ENCODE measurements at regions not wholly inside any gene's neighbourhood (a gene's known extent, or its start where the extent isn't known, plus 50 kb on each side); places are given as distances from the start of the nearest gene placed in this dataset.
"Not testable (repeated sequence)": the region's sequence is repeated elsewhere in the genome, so short reads cannot be mapped to it uniquely, and the experiment has no call there.

- no peak for DNase-seq (ENCODE audit: low read depth in 2 of 2, low spot score in 1 of 2)
These were observed 125.1 kb upstream of the STARD13 start for GRCh38 chr13:33410619-33411018.

DNA sequence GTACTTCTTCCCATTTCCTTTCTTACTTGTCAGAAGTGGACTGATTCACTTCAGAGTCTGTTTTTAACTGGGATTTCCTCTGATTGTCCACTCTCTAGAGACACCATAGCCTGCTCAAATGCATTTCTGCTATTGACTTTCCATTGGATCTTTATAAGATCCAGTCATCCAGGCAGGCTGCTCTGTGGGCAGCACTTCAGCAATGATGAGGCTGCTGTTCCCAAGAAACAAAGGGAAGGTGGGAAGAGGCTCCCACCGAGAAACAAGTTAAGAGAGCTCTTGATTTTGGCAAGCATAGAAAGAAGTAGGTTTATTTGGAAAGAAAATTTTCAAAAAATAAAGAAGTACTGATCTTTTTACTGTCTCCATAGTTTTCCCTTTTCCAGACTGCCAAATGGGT is 125.8 kb upstream of the STARD13 start:
- DNase-seq (ENCODE audit: low read depth in 2 of 2, low spot score in 1 of 2): no peak

DNA sequence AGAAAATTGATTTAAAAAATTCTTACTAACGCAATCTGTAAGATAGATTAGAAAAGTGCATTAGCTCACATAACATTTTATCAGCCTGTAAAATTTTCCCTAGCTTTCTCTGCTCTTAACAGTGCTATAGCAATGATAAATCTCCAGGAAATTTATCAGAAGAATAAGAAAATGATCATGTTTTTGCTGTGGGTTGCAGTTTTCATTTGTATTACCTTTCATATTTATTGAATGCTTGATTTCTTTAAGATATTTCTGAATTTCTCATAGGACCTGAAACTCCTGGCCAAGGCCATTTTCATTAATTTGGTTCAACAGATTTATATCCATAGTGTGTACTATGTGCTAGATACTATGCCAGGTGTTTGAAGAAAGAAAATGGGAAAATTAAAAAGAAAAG is 130.3 kb upstream of the STARD13 start:
- no peak for DNase-seq (ENCODE audit: low read depth in 2 of 2, low spot score in 1 of 2)

DNA sequence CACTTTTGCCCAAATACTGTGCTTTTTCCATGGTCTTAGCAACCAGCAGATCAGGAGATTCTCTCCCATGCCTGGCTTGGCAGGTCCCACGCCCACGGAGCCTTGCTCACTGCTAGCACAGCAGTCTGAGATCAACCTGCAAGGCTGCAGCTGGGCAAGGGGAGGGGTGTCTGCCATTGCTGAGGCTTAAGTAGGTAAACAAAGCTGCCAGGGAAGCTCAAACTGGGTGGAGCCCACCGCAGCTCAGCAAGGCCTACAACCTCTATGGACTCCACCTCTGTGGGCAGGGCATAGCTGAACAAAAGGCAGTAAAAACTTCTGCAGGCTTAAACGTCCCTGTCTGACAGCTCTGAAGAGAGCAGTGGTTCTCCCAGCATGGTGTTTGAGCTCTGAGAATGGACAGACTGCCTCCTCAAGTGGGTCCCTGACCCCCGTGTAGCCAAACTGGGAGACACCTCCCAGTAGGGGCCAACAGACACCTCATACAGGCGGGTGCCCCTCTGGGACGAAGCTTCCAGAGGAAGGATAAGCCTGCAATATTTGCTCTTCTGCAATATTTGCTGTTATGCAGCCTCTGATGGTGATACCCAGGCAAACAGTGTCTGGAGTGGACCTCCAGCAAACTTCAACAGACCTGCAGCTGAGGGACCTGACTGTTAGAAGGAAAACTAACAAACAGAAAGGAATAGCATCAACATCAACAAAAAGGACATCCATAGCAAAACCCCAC is 132.8 kb upstream of the STARD13 start:
- not testable (repeated sequence) for DNase-seq (ENCODE audit: low read depth in 2 of 2, low spot score in 1 of 2)

GRCh38 chr13:33420117-33420516 is 134.6 kb upstream of the STARD13 start:
- not testable (repeated sequence) for DNase-seq (ENCODE audit: low read depth in 2 of 2, low spot score in 1 of 2)

DNA sequence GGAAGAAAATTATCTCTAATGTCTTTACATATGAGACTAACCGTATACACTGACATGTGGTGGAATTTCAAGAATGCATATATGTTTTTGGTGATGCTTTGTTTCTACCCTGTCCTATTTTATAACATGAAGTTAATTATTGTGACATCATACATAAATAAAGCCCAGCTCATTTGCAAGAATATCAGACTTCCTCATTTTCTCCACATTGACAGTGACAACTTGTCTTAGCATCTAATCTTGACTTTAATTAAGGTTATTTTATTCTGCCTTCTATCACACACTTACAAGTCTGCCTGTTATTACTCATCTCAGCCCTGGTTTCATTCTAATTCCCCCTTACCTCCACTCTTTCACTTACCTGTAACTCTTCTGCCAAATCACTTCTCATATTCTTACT is 140.6 kb upstream of the STARD13 start:
- DNase-seq (ENCODE audit: low read depth in 2 of 2, low spot score in 1 of 2): no peak

- DNase-seq (ENCODE audit: low read depth in 2 of 2, low spot score in 1 of 2): no peak
These were observed 147.8 kb upstream of the STARD13 start for GRCh38 chr13:33433316-33433715.

DNA sequence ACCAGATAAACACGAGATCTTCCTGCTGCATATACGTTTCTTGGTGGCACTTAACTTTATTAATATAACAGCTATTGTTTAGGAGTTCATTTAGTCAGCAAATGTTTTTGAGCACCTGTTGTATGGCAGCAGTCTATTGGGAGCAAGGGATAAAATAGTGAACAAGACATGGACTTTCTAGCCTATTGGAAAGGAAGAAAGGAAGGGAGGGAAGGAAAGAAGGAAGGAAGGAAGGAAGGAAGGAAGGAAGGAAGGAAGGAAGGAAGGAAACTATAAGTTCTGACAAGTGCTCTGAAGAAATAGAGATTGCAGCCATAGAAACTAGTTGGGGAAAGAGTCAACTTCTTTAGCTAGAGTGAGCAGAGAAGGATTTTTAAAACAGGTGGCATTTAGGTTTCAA is 149.1 kb upstream of the STARD13 start:
- no peak for DNase-seq (ENCODE audit: low read depth in 2 of 2, low spot score in 1 of 2)

GRCh38 chr13:33435207-33435606 is 149.7 kb upstream of the STARD13 start:
- DNase-seq (ENCODE audit: low read depth in 2 of 2, low spot score in 1 of 2): no peak

GRCh38 chr13:33438918-33439317 is 153.4 kb upstream of the STARD13 start:
- DNase-seq (ENCODE audit: low read depth in 2 of 2, low spot score in 1 of 2): no peak

DNA sequence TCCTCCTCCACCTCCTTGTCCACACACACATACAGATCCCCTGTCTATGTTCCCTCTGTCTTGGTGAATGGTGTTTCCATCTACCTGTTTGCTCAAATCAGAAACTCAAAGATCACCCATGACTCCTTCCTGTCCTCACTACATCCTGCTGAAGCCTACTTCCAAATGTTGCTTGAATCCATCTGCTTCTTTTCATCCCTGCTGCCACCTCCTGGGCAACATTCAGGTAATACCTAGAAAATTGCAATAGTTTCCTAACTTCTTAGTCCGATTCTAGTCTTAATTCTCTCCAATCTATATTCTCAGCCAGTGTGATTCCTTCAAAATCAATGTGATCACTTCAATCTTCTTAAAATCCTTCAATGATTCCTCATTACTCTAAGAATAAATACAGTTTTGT is 155.5 kb upstream of the STARD13 start:
- DNase-seq (ENCODE audit: low read depth in 2 of 2, low spot score in 1 of 2): no peak

DNA sequence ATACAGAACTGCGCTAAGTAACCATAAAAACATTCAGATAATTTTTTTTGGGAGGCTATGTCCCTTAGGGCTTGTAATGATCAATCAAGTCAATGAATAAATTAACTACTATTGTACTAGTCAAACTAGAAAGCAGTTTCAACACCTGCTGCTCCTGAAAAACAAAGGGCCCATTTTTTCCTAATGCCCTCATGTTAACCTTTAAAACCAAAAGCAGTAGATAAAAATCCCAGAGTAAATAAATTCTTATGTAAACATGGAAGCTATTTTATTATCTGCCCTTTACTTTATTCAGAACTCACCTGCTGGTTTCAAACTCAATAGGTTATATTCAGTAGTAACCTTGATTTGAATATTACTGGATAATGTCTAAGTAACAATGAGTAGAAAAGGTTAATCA is 159.5 kb upstream of the STARD13 start:
- DNase-seq (ENCODE audit: low read depth in 2 of 2, low spot score in 1 of 2): no peak

DNA sequence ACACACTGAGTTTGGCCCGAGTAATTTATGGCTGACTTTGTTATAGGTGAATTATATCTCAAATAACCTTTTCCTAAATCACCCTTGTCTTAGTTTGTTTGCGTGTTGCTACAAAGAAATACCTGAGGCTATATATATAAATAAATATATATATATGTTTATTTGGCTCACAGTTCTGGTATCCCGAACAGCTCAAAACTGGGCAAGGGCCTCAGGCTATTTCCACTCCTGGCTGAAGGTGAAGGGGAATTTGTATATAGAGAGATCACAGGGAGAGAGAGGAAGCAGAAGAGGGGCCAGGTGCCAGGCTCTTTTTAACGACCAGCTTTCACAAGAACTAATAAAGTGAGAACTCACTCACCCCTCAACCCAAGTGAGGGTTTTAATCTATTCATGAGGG is 159.9 kb upstream of the STARD13 start:
- DNase-seq (ENCODE audit: low read depth in 2 of 2, low spot score in 1 of 2): no peak

GRCh38 chr13:33446821-33447725 is 161.5 kb upstream of the STARD13 start:
- no peak for DNase-seq (ENCODE audit: low read depth in 2 of 2, low spot score in 1 of 2)

DNA sequence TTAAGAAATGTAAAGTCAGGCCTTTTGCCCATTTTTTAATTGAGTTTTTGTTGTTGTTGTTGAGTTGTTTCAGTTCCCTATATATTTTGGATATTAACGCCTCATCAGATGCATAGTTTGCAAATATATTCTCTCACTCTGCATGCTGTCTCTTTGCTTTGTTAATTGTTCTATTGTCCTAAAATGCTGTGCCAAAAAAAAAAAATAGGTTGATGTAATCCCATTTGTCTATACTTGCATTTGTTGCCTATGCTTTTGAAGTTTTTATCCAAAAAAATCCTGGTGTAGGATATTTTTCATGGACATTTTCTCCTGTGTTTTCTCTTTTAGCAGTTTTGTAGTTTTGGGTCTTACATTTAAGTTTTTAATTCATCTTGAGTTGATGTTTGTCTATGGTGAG is 163.3 kb upstream of the STARD13 start:
- no peak for DNase-seq (ENCODE audit: low read depth in 2 of 2, low spot score in 1 of 2)

- DNase-seq (ENCODE audit: low read depth in 2 of 2, low spot score in 1 of 2): no peak
These were observed 165.6 kb upstream of the STARD13 start for GRCh38 chr13:33450956-33451709.

DNA sequence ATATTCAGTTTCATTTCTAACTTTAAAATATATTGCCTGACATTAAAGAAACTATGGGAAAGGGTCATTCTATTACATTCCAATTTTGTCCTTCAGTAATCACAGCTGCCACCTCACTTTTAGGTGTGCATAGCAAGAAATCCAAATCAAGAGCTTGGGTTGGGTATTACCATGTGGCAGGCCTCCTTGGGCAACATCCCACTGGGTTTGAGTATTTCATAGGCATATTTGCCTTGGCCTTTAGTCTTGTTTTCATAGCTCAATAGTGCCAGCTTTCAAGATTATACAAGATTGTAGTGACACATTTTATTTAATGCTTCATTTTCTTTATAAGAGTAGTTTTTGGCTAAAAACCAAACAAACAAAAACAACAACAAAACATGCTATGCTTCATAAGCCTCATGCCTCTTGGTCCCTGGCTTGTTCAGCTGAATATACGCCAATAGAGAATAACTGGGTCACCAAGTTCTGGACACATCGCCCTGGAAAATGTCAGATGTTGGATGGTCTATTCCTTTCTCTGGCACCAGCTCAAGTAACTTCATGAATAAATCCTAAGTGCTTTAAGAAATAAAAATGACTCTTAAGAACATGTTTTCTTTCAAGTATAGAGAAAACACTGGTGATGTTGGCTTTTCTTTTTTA is 167.4 kb upstream of the STARD13 start:
- no peak for DNase-seq (ENCODE audit: low read depth in 2 of 2, low spot score in 1 of 2)

DNA sequence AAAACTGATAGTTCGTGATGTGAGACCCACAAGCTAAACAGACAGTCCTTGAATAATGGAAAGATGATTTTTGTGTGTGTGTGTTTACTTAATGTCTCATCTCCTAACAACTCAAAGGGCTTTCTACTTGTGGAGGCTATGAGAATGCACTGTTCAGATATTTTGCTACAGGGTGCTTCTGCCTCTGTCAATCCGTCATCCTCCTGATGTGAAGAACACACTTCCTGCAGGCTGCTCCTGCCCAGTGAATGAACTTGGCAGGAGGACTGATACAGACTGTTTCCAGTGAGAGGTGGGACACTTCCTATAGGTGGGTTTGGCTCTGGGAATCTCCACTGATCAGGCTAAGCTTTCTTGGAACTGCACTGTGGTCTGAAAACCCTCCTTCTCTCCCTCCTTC is 168.4 kb upstream of the STARD13 start:
- DNase-seq (ENCODE audit: low read depth in 2 of 2, low spot score in 1 of 2): no peak

DNA sequence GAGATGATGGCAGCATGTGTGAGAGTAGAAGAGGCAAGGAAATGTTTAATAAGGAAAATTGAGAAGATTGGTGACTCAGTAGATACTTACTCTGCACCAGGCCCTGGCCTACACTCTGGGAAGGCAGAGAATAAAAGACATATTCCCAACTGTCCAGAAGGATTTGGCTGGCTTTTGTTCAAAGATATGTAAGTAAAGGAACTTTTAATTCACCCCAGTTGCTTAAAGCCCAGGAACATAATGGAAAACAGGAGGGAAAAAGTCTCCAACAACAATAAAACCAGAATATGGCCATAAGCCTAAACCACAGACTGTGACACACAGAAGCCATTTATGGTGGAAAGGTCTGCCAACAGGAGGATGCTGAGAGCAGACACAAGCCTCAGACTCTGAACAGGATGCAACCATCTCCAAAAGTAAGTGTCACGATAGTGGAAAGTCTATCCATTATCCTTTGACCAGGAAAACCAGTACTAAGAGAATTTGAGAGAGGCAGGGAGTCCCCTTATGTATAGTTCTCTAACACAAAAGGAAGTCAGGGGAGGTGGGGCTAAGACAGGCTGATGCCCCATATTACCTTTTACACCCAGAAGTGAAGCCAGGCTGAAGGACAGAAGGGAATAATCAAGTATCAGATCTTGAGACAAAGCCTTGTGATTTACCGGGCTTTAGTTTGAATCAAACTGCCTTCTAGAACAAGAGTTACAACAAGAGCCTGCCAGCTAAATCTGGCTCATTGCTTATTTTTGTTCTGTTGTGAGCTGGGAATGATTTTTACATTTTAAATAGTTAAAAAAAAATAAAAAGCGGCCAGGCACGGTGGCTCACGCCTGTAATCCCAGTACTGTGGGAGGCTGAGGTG is 169.5 kb upstream of the STARD13 start:
- no peak for DNase-seq (ENCODE audit: low read depth in 2 of 2, low spot score in 1 of 2)

DNA sequence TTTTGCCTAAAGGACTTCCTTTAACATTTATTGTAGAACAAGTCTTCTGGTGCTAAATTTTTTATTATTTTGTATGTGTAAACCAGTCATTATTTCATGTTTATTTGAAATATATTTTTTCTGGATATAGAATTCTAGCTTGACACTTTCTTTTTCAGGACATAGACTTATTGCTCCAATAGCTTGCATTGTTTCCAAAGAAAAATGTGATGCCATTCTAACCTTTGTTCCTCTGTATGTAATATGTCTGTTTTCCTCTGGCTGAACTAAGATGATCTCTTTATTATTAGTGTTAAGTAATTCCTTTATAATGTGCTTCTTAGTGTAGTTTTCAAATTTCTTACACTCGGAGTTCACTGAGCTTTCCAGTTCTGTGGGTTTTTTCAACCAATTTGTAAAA is 174.1 kb upstream of the STARD13 start:
- DNase-seq (ENCODE audit: low read depth in 2 of 2, low spot score in 1 of 2): no peak
